AG04449 (cell line): ENCODE measurements at regions not wholly inside any gene's neighbourhood (a gene's known extent, or its start where the extent isn't known, plus 50 kb on each side); places are given as distances from the start of the nearest gene placed in this dataset.

Experiments
- CTCF ChIA-PET: fragments of 350-600 bp; formaldehyde crosslinking; extraction: SDS; loops from one replicate; lab custom pipeline; 2021; ENCODE audit warnings: antibody characterized with exemption; lab: Yijun Ruan, JAX
- POLR2A ChIA-PET: fragments of 400-600, 350-600 bp; formaldehyde crosslinking; extraction: SDS; loops from one replicate; lab custom pipeline; 2020; ENCODE audit warnings: antibody characterized with exemption, inconsistent platforms; lab: Yijun Ruan, JAX
- DNase-seq: peaks from one replicate; pipeline ENCODE4 v3.0.0-alpha.2; 2010; ENCODE audit warnings: low read depth, low spot score
- H3K4me3 ChIP-seq: 2 replicates; pipeline ENCODE4 v1.5.1; 2011; ENCODE audit warnings: low read depth, mild to moderate bottlenecking, control low read depth, low read length
- CTCF ChIP-seq: IDR thresholded peaks from one replicate; pipeline ENCODE4 v1.5.1; 2011; ENCODE audit warnings: mild to moderate bottlenecking, moderate library complexity, low read length, control low read depth, inconsistent platforms; ENCODE audit not compliant: insufficient read depth; ENCODE audit errors: missing control alignments

- TF ChIP-seq CTCF = peak; percentile 63
- peak overlapping the region; percentile 50 for H3K4me3 ChIP-seq
- no peak for DNase-seq
- CTCF ChIA-PET = interaction anchor here (0.6 to 13.1 kb wide), 51 partner anchors 9 to 306 kb away, joined by 3 to 221 read pairs (median 4); partner anchors contain the start of gene TCF21
- POLR2A ChIA-PET = no interaction called here
Measured at GRCh38 chr6:133837801-133838349, 51.0 kb upstream of the TCF21 start.
